LHCN-M2 (cell line): ENCODE measurements at regions not wholly inside any gene's neighbourhood (a gene's known extent, or its start where the extent isn't known, plus 50 kb on each side); places are given as distances from the start of the nearest gene placed in this dataset.
"Not testable (repeated sequence)": the region's sequence is repeated elsewhere in the genome, so short reads cannot be mapped to it uniquely, and the experiment has no call there.

Experiments used
- DNase-seq: peaks from one replicate; pipeline ENCODE4 v3.0.0-alpha.2; 2012; ENCODE audit warnings: low read depth

DNA sequence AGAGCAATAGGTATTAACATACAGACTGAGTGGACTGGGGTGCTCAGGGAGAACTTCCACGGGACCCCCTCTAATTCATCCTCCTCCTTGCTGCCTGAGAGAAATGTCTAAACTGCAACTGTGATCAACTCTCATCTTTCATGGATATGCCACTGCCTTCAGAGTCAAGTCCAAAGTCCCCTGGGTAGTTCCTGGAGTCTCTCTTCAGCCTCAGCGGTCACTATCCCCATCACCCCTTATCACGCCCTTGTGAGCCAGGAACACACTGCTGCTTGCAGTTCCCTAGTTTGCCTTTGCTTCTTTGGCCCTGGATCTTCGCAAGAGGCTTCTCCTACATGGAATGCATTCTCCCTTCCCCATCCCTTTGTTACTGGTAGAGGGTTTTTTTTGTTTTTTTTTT is 58.7 kb upstream of the AUTS2 start:
- no peak for DNase-seq

DNA sequence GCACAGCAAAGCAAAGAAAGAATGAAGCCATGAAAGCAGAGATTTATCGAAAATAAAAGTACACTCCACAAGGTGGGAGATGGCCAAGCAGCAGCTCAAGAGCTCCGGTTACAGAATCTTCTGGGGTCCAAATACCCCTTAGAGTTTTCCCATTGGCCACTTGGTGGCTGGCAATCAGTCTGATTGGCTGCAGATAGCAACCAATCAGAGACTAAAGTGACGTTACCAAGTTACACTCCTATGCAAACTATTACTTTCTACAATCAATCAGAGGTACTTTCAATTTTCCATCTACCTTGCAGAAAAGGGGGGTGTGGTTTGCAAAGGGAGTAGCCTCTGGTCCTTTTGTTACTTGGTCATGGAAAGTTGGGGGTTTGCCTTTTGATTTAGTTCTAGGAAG is 58.0 kb upstream of the AUTS2 start:
- no peak for DNase-seq

DNA sequence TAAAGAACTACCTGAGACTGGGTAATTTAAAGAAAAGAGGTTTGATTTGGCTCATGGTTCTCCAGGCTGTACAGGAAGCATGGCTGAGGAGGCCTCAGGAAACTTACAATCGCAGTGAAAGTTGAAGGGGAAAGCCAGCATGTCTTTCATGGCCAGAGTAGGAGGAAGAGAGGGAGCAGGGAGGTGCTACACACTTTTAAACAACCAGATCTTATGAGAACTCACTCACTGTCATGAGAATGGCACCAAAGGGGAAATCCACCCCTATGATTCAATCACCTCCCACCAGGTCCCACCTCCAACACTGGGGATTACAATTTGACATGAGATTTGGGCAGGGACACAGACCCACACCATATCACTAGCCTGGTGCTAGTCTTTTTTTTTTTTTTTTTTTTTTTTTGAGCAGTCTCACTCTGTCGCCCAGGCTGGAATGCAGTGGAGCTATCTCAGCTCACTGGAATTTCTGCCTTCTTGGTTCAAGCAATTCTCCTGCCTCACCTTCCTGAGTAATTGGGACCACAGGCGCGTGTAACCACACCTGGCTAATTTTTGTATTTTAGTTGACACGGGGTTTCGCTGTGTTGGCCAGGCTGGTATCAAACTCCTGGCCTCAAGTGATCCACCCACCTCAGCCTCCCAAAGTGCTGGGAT is 56.4 kb upstream of the AUTS2 start:
- not testable (repeated sequence) for DNase-seq

DNA sequence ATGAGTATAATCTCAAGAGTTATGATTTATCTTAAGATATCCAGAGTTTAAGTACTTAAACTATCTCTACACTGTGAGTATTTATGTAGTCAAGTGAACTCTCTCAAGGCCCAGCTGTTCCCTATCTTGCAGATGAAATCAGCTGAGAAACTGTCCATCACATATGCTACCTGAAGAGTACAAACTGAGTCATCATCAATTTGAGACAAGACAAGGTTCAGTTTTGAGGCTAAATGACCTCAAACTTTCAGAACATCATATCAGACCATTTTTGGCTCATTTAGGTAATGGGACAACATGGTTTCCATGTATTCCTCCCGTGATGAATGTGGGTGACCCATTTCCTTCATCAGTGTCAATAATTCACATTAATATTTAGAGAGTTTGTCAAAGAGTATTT is 53.1 kb upstream of the AUTS2 start:
- no peak for DNase-seq
